ENCODE measurements at regions not wholly inside any gene's neighbourhood (a gene's known extent, or its start where the extent isn't known, plus 50 kb on each side); places are given as distances from the start of the nearest gene placed in this dataset.

GRCh38 chr1:24244519-24245268 is 57.6 kb upstream of the IFNLR1 start:
- in situ Hi-C loops (cut with HindIII; ENCODE audit: low pct_unique_long_range_greater_than_20kb, low sequenced_read_pairs) = no loop called here
- DNase-seq (ENCODE audit: low read depth, low spot score) = no peak

- in situ Hi-C loops (cut with HindIII; ENCODE audit: low pct_unique_long_range_greater_than_20kb, low sequenced_read_pairs) = no loop called here
- DNase-seq (ENCODE audit: low read depth, low spot score) = no peak
Observed at GRCh38 chr1:24237750-24238395, 50.8 kb upstream of the IFNLR1 start.

- in situ Hi-C loops (cut with HindIII; ENCODE audit: low pct_unique_long_range_greater_than_20kb, low sequenced_read_pairs) = no loop called here
- no peak for DNase-seq (ENCODE audit: low read depth, low spot score)
Observed at GRCh38 chr1:24236789-24237371, 49.8 kb upstream of the IFNLR1 start.

Measured in SK-MEL-5 (cell line).